ENCODE measurements at regions not wholly inside any gene's neighbourhood (a gene's known extent, or its start where the extent isn't known, plus 50 kb on each side); places are given as distances from the start of the nearest gene placed in this dataset.

- no peak overlapping the region for H4K91ac ChIP-seq (ENCODE audit: insufficient read depth, low read depth, low read length)
- no peak overlapping the region for H2AK5ac ChIP-seq (ENCODE audit: low read depth, low read length)
- intact Hi-C loops (cut with micrococcal nuclease), result no loop called here
- no TSS peak for BruUV-seq (replicated peaks)
- H3K79me1 ChIP-seq (ENCODE audit: low read depth in 1 of 2, low read length in 2 of 2), result no peaks in the 10 kb centered on the region
- H2BK20ac ChIP-seq (ENCODE audit: low read depth, low read length), result no peak overlapping the region
- no peak overlapping the region for H3K27ac ChIP-seq (ENCODE audit: insufficient read depth, low read length)
- no peak overlapping the region for H3K18ac ChIP-seq (ENCODE audit: low read depth, low read length)
- H4K8ac ChIP-seq (ENCODE audit: low read depth in 2 of 2, low read length in 2 of 2), result no peak overlapping the region
- no peak overlapping the region for H2AFZ ChIP-seq (replicated peaks; ENCODE audit: low read length, poor library complexity)
- no peaks in the 10 kb centered on the region for H3K9me1 ChIP-seq (ENCODE audit: insufficient read depth, low read length)
- CTCF ChIA-PET, result no interaction called here
- no peak overlapping the region for H4K5ac ChIP-seq (ENCODE audit: low read depth, low read length)
- no peak overlapping the region for H3K56ac ChIP-seq (ENCODE audit: extremely low read depth, insufficient read depth, low read length)
- in situ Hi-C loops (cut with MboI; ENCODE audit: low sequenced_read_pairs), result no loop called here
- H2AK9ac ChIP-seq (replicated peaks; ENCODE audit: low read depth, low read length, poor library complexity), result no peak overlapping the region
- no peak for ATAC-seq (ENCODE audit: low read depth)
- no peak overlapping the region for H2BK15ac ChIP-seq (ENCODE audit: low read depth, low read length)
- H3K36me3 ChIP-seq (ENCODE audit: control insufficient read depth, insufficient read depth, low read length), result no peaks in the 10 kb centered on the region
- H2BK120ac ChIP-seq (ENCODE audit: low read depth, low read length), result no peak overlapping the region
- no peak overlapping the region for H3K4ac ChIP-seq (ENCODE audit: low read depth, low read length)
- no peak overlapping the region for H3K9ac ChIP-seq (ENCODE audit: low read depth, low read length)
- dilution Hi-C loops (cut with HindIII; ENCODE audit: low sequenced_read_pairs, unreplicated experiment), result no loop called here
- H2BK5ac ChIP-seq (ENCODE audit: low read depth, low read length, poor library complexity, severe bottlenecking), result no peak overlapping the region
- no CpG with 5 or more reads among the region's 2 CpGs for WGBS, 2 experiments (ENCODE audit: extremely low coverage in 2 of 2, insufficient read length in 1 of 2)
- H3K23ac ChIP-seq (ENCODE audit: low read depth, low read length), result no peak overlapping the region
- no peak overlapping the region for H3K14ac ChIP-seq (replicated peaks; ENCODE audit: low read depth, low read length)
- H3K27me3 ChIP-seq (ENCODE audit: control insufficient read depth, insufficient read depth, low read length), result no peaks in the 10 kb centered on the region
- H3K9me3 ChIP-seq (ENCODE audit: control insufficient read depth, insufficient read depth, low read length), result no peaks in the 10 kb centered on the region
- H3K4me3 ChIP-seq (ENCODE audit: insufficient read depth, low read depth, low read length), result no peak overlapping the region
- TF ChIP-seq SMC3 (IDR thresholded peaks at IDR 0.05; ENCODE audit: low read depth, low read length), result no peak
- no peak for TF ChIP-seq ELK1 (IDR thresholded peaks at IDR 0.05; ENCODE audit: borderline replicate concordance, low read depth, low read length)
- no peak for TF ChIP-seq USF2 (IDR thresholded peaks at IDR 0.05; ENCODE audit: low read depth, low read length)
- TF ChIP-seq FOS (IDR thresholded peaks at IDR 0.05; ENCODE audit: low read depth, low read length), result no peak
- no peaks in the 10 kb centered on the region for H3K4me1 ChIP-seq (ENCODE audit: control insufficient read depth, insufficient read depth, low read length)
- no peak overlapping the region for H3K4me2 ChIP-seq (ENCODE audit: low read depth, low read length)
- DNase-seq, result no peak
- no peaks in the 10 kb centered on the region for H4K20me1 ChIP-seq (ENCODE audit: insufficient read depth, low read length)
- POLR2A ChIA-PET (ENCODE audit: unreplicated experiment), result interaction anchor here (0.7 kb wide), 1 partner anchor 1334 kb away, joined by 3 read pairs; no protein-coding TSS in a partner anchor
Observed at GRCh38 chr18:27713037-27713737, 463.7 kb downstream of the CDH2 start.
